Hepatocyte (in vitro differentiated cells): ENCODE measurements at regions not wholly inside any gene's neighbourhood (a gene's known extent, or its start where the extent isn't known, plus 50 kb on each side); places are given as distances from the start of the nearest gene placed in this dataset.

Experiments used
- DNase-seq: peaks from one replicate; pipeline ENCODE4 v3.0.0-alpha.2; 2016; ENCODE audit warnings: low spot score
- H2AFZ ChIP-seq: fragments of 200-600 bp; sonication (generic); 2 replicates; pipeline ENCODE4 v1.6.0; 2016; ENCODE audit warnings: antibody characterized with exemption, mild to moderate bottlenecking
- H3K27ac ChIP-seq: fragments of 200-600 bp; sonication (generic); 2 replicates; pipeline ENCODE4 v1.5.1; 2016; ENCODE audit warnings: mild to moderate bottlenecking
- H3K27me3 ChIP-seq: fragments of 200-600 bp; sonication (generic); 2 replicates; pipeline ENCODE4 v1.6.1; 2016
- H3K36me3 ChIP-seq: fragments of 200-600 bp; sonication (generic); replicated peaks from 2 replicates; pipeline ENCODE4 v1.5.1; 2016; ENCODE audit warnings: low read depth; ENCODE audit not compliant: insufficient read depth
- H3K4me1 ChIP-seq: fragments of 200-600 bp; sonication (generic); 2 replicates; pipeline ENCODE4 v1.5.1; 2016; ENCODE audit warnings: mild to moderate bottlenecking, moderate library complexity; ENCODE audit not compliant: insufficient read depth
- H3K4me2 ChIP-seq: fragments of 200-600 bp; sonication (generic); 2 replicates; pipeline ENCODE4 v1.6.0; 2016
- H3K4me3 ChIP-seq: fragments of 200-600 bp; sonication (generic); 2 replicates; pipeline ENCODE4 v1.5.1; 2016; ENCODE audit warnings: mild to moderate bottlenecking
- H3K79me2 ChIP-seq: fragments of 200-600 bp; sonication (generic); 2 replicates; pipeline ENCODE4 v1.6.0; 2017; ENCODE audit warnings: mild to moderate bottlenecking
- H3K9me2 ChIP-seq: fragments of 200-600 bp; sonication (generic); replicated peaks from 2 replicates; pipeline ENCODE4 v1.6.0; 2017; ENCODE audit warnings: mild to moderate bottlenecking; ENCODE audit not compliant: insufficient read depth
- H3K9me3 ChIP-seq: fragments of 200-600 bp; sonication (generic); 2 replicates; pipeline ENCODE4 v1.5.1; 2016; ENCODE audit warnings: low read depth, mild to moderate bottlenecking
- H4K20me1 ChIP-seq: fragments of 200-600 bp; sonication (generic); 2 replicates; pipeline ENCODE4 v1.6.0; 2016; ENCODE audit warnings: mild to moderate bottlenecking; ENCODE audit not compliant: insufficient read depth, poor library complexity, severe bottlenecking
- CTCF ChIP-seq: fragments of 200-600 bp; sonication (generic); IDR thresholded peaks from 2 replicates; pipeline ENCODE4 v1.5.1; 2016; ENCODE audit warnings: antibody characterized with exemption, mild to moderate bottlenecking; ENCODE audit not compliant: poor library complexity
- EZH2 ChIP-seq: fragments of 200-600 bp; sonication (generic); IDR thresholded peaks from 2 replicates; pipeline ENCODE4 v1.6.1; 2016; ENCODE audit warnings: antibody characterized with exemption, mild to moderate bottlenecking, borderline replicate concordance
- EZH2phosphoT487 ChIP-seq: fragments of 200-600 bp; sonication (generic); IDR thresholded peaks from one replicate; pipeline ENCODE4 v1.6.1; 2018; ENCODE audit warnings: antibody characterized with exemption, mild to moderate bottlenecking, low read depth, moderate library complexity; ENCODE audit not compliant: unreplicated experiment, severe bottlenecking
- WGBS: methylation state at CpG from one replicate; pipeline ENCODE4 v1.1.6; 2016; ENCODE audit warnings: low lambda C conversion rate; ENCODE audit errors: missing lambda C conversion rate; 5-methylcytosine and 5-hydroxymethylcytosine counted together

GRCh38 chr9:101902051-101902450, 163.6 kb upstream of the GRIN3A start:
- WGBS, result 68% methylated on average over 2 of the region's 2 CpGs
- Histone ChIP-seq H3K36me3 (no peaks in the 10 kb centered on the region), H3K9me3 (no peaks in the 10 kb centered on the region), H2AFZ (no peak overlapping the region), H3K27me3 (no peaks in the 10 kb centered on the region), H4K20me1 (no peaks in the 10 kb centered on the region), H3K9me2 (no peaks in the 10 kb centered on the region), H3K27ac (no peak overlapping the region), H3K79me2 (no peaks in the 10 kb centered on the region), H3K4me1 (no peaks in the 10 kb centered on the region), H3K4me2 (no peak overlapping the region), H3K4me3 (no peak overlapping the region)
- TF ChIP-seq EZH2, result no peak
- no peak for TF ChIP-seq EZH2phosphoT487
- no peak for TF ChIP-seq CTCF
- DNase-seq, result no peak

- H3K27ac ChIP-seq, result no peak overlapping the region
- WGBS, result 55% methylated on average over 1 of the region's 1 CpG
- H3K4me3 ChIP-seq, result no peak overlapping the region
These were observed 158.7 kb upstream of the GRIN3A start for GRCh38 chr9:101897196-101897595.

GRCh38 chr9:101893661-101894646, 155.5 kb upstream of the GRIN3A start:
- Histone ChIP-seq H3K4me1 (no peaks in the 10 kb centered on the region), H4K20me1 (no peaks in the 10 kb centered on the region), H3K9me2 (no peaks in the 10 kb centered on the region), H3K9me3 (no peaks in the 10 kb centered on the region), H3K27me3 (no peaks in the 10 kb centered on the region), H3K79me2 (no peaks in the 10 kb centered on the region), H3K4me3 (no peak overlapping the region), H3K4me2 (peak overlapping the region; percentile 3), H3K27ac (no peak overlapping the region), H3K36me3 (no peaks in the 10 kb centered on the region), H2AFZ (no peak overlapping the region)
- DNase-seq, result no peak
- TF ChIP-seq CTCF, result no peak
- no peak for TF ChIP-seq EZH2phosphoT487
- no peak for TF ChIP-seq EZH2
- WGBS, result 66% methylated on average over 7 of the region's 7 CpGs

More at GRCh38 chr9:101897196-101897595, 158.7 kb upstream of the GRIN3A start:
- no peak for DNase-seq
- H3K9me3 ChIP-seq, result no peaks in the 10 kb centered on the region
- no peaks in the 10 kb centered on the region for H3K36me3 ChIP-seq
- H2AFZ ChIP-seq, result no peak overlapping the region
- H3K79me2 ChIP-seq, result no peaks in the 10 kb centered on the region
- no peak for TF ChIP-seq EZH2phosphoT487
- no peak for TF ChIP-seq EZH2
- no peak for TF ChIP-seq CTCF
- no peak overlapping the region for H3K4me2 ChIP-seq
- no peaks in the 10 kb centered on the region for H3K9me2 ChIP-seq
- H3K4me1 ChIP-seq, result no peaks in the 10 kb centered on the region
- H4K20me1 ChIP-seq, result no peaks in the 10 kb centered on the region
- no peaks in the 10 kb centered on the region for H3K27me3 ChIP-seq
